WTC11 (cell line): ENCODE measurements at regions not wholly inside any gene's neighbourhood (a gene's known extent, or its start where the extent isn't known, plus 50 kb on each side); places are given as distances from the start of the nearest gene placed in this dataset.
A peak's percentile ranks its signal among the peaks of the same experiment; 100 is the strongest.
"Not testable (repeated sequence)": the region's sequence is repeated elsewhere in the genome, so short reads cannot be mapped to it uniquely, and the experiment has no call there.

ENCODE experiments used
- ATAC-seq: fragments of 200-7000 bp; cut with Tn5 transposase; 2 replicates; pipeline ENCODE4 v1.10.0; 2021; ENCODE audit warnings: mild to moderate bottlenecking, moderate library complexity
- CTCF ChIA-PET: fragments of 300-600 bp; sonication (Branson Sonifier 250); formaldehyde crosslinking; loops from one replicate; lab custom pipeline; 2021; ENCODE audit warnings: antibody characterized with exemption; lab: Charles Lee
- POLR2A ChIA-PET: fragments of 350-600 bp; sonication (Branson Sonifier 250); formaldehyde crosslinking; loops from one replicate; lab custom pipeline; 2021; ENCODE audit warnings: antibody characterized with exemption; lab: Charles Lee
- DNase-seq: peaks from one replicate; pipeline ENCODE4 v3.0.0; 2021; ENCODE audit warnings: low spot score
- H3K27ac Mint-ChIP-seq: 2 replicates; pipeline ENCODE4 v1.8.0; 2021; ENCODE audit warnings: mixed read lengths
- H3K27me3 Mint-ChIP-seq: 2 replicates; pipeline ENCODE4 v1.8.0; 2021; ENCODE audit warnings: low read depth, mild to moderate bottlenecking, moderate library complexity, mixed read lengths
- H3K36me3 Mint-ChIP-seq: 2 replicates; pipeline ENCODE4 v1.8.0; 2021; ENCODE audit warnings: mixed read lengths
- H3K4me1 Mint-ChIP-seq: 2 replicates; pipeline ENCODE4 v1.8.0; 2022; ENCODE audit warnings: mixed read lengths
- H3K4me3 Mint-ChIP-seq: 2 replicates; pipeline ENCODE4 v1.8.0; 2021; ENCODE audit warnings: mild to moderate bottlenecking, moderate library complexity, mixed read lengths
- H3K9me3 Mint-ChIP-seq: 2 replicates; pipeline ENCODE4 v1.8.0; 2021; ENCODE audit warnings: mixed read lengths
- ARID4B ChIP-seq: sonication (generic); formaldehyde crosslinking; IDR thresholded peaks from 2 replicates; pipeline ENCODE4 v1.8.0; 2023; ENCODE audit warnings: missing genetic modification reagents, mild to moderate bottlenecking, borderline replicate concordance
- FOXK1 ChIP-seq: sonication (generic); formaldehyde crosslinking; IDR thresholded peaks from 2 replicates; pipeline ENCODE4 v1.8.0; 2022; ENCODE audit warnings: mild to moderate bottlenecking, moderate library complexity, missing genetic modification reagents
- FOXP4 ChIP-seq: sonication (generic); formaldehyde crosslinking; IDR thresholded peaks from 2 replicates; pipeline ENCODE4 v1.8.0; 2022; ENCODE audit warnings: mild to moderate bottlenecking, missing genetic modification reagents
- GABPB1 ChIP-seq: sonication (generic); formaldehyde crosslinking; IDR thresholded peaks from 2 replicates; pipeline ENCODE4 v1.8.1; 2023; ENCODE audit warnings: mild to moderate bottlenecking, missing genetic modification reagents
- ZNF281 ChIP-seq: sonication (generic); formaldehyde crosslinking; IDR thresholded peaks from 2 replicates; pipeline ENCODE4 v1.8.0; 2023; ENCODE audit warnings: mild to moderate bottlenecking, missing genetic modification reagents

- DNase-seq (no peak), ATAC-seq (no peak)
- ChIA-PET CTCF (no interaction called here), POLR2A (no interaction called here)
- H3K27me3 Mint-ChIP-seq: no peaks in the 10 kb centered on the region
- H3K9me3 Mint-ChIP-seq: peaks cover 24% of the 10 kb centered on the region
- H3K4me1 Mint-ChIP-seq: no peaks in the 10 kb centered on the region
- H3K27ac Mint-ChIP-seq: no peak overlapping the region
- no peak for TF ChIP-seq ARID4B
- no peak overlapping the region for H3K4me3 Mint-ChIP-seq
- peaks cover 15% of the 10 kb centered on the region for H3K36me3 Mint-ChIP-seq
Observed at GRCh38 chr2:181798022-181798421, 93.5 kb upstream of the ITPRID2 start.

GRCh38 chr2:181802300-181802699 lies 89.2 kb upstream of the ITPRID2 start:
- CTCF ChIA-PET, DNase-seq: not testable (repeated sequence)

GRCh38 chr2:181803903-181804799 lies 87.4 kb upstream of the ITPRID2 start:
- Mint-ChIP-seq H3K4me1 (peaks cover 17% of the 10 kb centered on the region), H3K9me3 (peaks cover 25% of the 10 kb centered on the region), H3K36me3 (peaks cover 22% of the 10 kb centered on the region), H3K4me3 (peak overlapping the region; percentile 50)
- not testable (repeated sequence) for H3K27ac Mint-ChIP-seq, H3K27me3 Mint-ChIP-seq
- DNase-seq (peak; percentile 91), ATAC-seq (peak; percentile 100)
- peak; percentile 70; the same call in 1 of the 2 replicates for TF ChIP-seq FOXK1 (CRISPR knock-in tag)
- TF ChIP-seq ZNF281 (CRISPR knock-in tag): peak; percentile 63; the same call in 1 of the 2 replicates
- peak; percentile 28; the same call in 1 of the 2 replicates for TF ChIP-seq FOXP4 (CRISPR knock-in tag)
- TF ChIP-seq GABPB1: peak; percentile 56
- CTCF ChIA-PET: interaction anchor here (1.6 kb wide), 1 partner anchor 62 kb away, joined by 9 read pairs; no protein-coding TSS in a partner anchor
- POLR2A ChIA-PET: interaction anchor here (0.6 kb wide), 1 partner anchor 8 kb away, joined by 4 read pairs; no protein-coding TSS in a partner anchor

More at GRCh38 chr2:181802300-181802699, 89.2 kb upstream of the ITPRID2 start:
- H3K4me3 Mint-ChIP-seq, ATAC-seq, H3K27me3 Mint-ChIP-seq, H3K27ac Mint-ChIP-seq, POLR2A ChIA-PET: not testable (repeated sequence)
- Mint-ChIP-seq H3K36me3 (peaks cover 22% of the 10 kb centered on the region), H3K4me1 (peaks cover 17% of the 10 kb centered on the region), H3K9me3 (peaks cover 27% of the 10 kb centered on the region)
